ENCODE measurements at regions not wholly inside any gene's neighbourhood (a gene's known extent, or its start where the extent isn't known, plus 50 kb on each side); places are given as distances from the start of the nearest gene placed in this dataset.

DNA sequence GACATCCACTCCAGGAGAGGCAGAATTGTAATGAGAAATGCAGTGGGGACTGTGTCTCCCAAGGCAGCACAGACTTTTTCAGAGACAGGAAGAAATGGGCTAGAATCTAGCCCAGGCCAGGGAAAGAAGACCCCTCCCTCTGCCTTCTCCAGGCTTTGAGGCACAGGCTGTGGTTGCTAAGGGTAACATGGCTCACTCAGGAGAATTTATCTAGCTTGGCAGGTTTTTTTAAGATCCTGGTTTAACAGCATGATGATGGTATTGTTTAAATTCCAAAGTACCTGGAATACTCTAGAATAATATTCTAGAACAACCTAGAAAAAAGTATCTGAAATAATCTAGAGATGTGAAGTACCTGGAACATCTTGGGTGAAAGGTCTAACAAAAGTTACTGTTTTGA lies 125.6 kb downstream of the URB2 start:
- no peak overlapping the region for H3K27ac Mint-ChIP-seq
- no peak for DNase-seq (ENCODE audit: low spot score)
- intact Hi-C loops (cut with micrococcal nuclease), result no loop called here
- H3K4me3 Mint-ChIP-seq (ENCODE audit: low read depth), result no peak overlapping the region
- H3K36me3 Mint-ChIP-seq (ENCODE audit: low read depth), result no peaks in the 10 kb centered on the region
- peaks cover 5% of the 10 kb centered on the region for H3K27me3 Mint-ChIP-seq (ENCODE audit: low read depth)
- H3K9me3 Mint-ChIP-seq, result no peaks in the 10 kb centered on the region
- H3K4me1 Mint-ChIP-seq (ENCODE audit: low read depth), result peaks cover 9% of the 10 kb centered on the region

DNA sequence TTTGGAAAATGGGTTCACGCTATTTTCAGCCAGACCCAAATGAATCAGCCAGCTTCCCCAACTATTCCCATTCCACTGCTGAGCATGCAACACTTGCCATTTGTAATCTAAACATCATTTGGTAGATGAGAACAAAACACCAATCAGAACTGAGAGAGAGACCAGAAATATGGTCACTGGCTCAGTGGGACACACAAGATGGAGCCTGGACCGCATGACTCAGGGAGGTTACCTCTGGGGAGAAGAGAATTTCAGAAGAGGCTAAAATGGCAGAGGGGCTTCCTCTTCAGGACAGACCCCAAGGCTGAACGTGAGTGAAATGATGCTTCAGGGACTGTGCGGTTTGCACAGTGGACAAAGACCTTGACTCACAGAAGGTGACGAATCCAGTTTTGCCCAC lies 126.6 kb downstream of the URB2 start:
- H3K27ac Mint-ChIP-seq, result no peak overlapping the region
- peaks cover 4% of the 10 kb centered on the region for H3K9me3 Mint-ChIP-seq
- H3K4me1 Mint-ChIP-seq (ENCODE audit: low read depth), result peaks cover 9% of the 10 kb centered on the region
- DNase-seq (ENCODE audit: low spot score), result no peak
- H3K36me3 Mint-ChIP-seq (ENCODE audit: low read depth), result no peaks in the 10 kb centered on the region
- H3K4me3 Mint-ChIP-seq (ENCODE audit: low read depth), result no peak overlapping the region
- intact Hi-C loops (cut with micrococcal nuclease), result no loop called here
- H3K27me3 Mint-ChIP-seq (ENCODE audit: low read depth), result peaks cover 2% of the 10 kb centered on the region

DNA sequence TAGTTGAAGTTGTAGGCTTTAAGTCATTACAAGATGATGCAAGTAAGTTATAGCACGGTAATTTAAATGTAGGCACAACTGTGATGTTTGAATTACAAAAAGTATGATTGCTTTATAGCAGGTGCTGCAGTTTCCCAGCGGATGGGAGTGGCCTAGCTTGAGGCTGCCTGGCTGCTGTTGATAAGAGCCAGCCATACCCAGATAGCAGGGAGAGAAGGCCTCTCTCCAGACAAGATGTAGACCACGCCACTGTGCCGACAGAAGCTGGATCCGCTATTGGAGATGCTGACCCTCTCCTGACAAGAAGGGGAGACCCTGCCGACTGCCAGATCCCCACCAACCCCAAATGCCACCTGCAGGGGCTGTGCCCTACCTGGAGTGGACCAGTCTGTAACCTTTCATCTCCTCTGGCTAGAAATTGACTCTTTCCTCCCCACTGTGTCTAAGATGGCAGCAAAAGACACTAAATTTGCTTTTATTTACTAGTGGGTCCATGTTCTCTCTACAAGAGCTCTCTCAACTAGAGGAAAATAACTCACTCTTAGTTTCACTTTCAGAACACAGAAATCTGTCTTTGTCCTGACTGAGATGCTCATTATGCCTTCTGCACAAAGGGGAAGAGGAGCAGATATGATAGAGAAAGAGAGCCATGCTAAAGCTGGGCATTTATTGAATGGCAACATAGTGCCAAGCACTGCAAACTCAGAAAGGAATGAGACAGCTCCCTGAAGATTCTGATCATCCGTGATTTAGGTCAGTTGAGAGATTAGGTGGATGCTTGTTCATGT lies 127.9 kb downstream of the URB2 start:
- Mint-ChIP-seq H3K36me3 (ENCODE audit: low read depth) (no peaks in the 10 kb centered on the region), H3K4me3 (ENCODE audit: low read depth) (peak overlapping the region; percentile 4), H3K27ac (peak overlapping the region; percentile 11), H3K4me1 (ENCODE audit: low read depth) (peaks cover 20% of the 10 kb centered on the region), H3K9me3 (peaks cover 4% of the 10 kb centered on the region), H3K27me3 (ENCODE audit: low read depth) (peaks cover under 1% of the 10 kb centered on the region)
- no peak for DNase-seq (ENCODE audit: low spot score)
- intact Hi-C loops (cut with micrococcal nuclease), result no loop called here

DNA sequence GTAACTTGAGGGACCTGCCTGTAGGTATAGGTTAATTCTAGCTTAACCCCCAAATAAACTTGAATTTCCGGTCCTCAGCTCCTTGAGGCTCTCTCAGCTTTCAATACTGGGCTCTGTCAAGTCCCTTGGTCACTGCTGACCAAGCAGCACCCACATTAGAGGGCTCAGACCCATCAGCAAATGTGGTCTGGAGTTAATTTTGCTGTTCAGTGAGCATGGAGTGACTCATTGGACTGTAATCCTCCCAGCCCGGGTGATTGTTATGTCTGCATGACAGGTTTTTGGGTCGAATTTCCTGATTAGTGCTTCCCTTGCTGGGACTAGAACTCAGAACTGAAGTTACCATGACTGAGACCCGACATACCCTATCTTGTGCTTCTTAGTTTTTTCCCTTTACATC lies 130.6 kb downstream of the URB2 start:
- peaks cover 4% of the 10 kb centered on the region for H3K9me3 Mint-ChIP-seq
- no peak for DNase-seq (ENCODE audit: low spot score)
- intact Hi-C loops (cut with micrococcal nuclease), result no loop called here
- H3K4me1 Mint-ChIP-seq (ENCODE audit: low read depth), result peaks cover 24% of the 10 kb centered on the region
- peaks cover 2% of the 10 kb centered on the region for H3K27me3 Mint-ChIP-seq (ENCODE audit: low read depth)
- no peak overlapping the region for H3K4me3 Mint-ChIP-seq (ENCODE audit: low read depth)
- H3K36me3 Mint-ChIP-seq (ENCODE audit: low read depth), result no peaks in the 10 kb centered on the region
- no peak overlapping the region for H3K27ac Mint-ChIP-seq

DNA sequence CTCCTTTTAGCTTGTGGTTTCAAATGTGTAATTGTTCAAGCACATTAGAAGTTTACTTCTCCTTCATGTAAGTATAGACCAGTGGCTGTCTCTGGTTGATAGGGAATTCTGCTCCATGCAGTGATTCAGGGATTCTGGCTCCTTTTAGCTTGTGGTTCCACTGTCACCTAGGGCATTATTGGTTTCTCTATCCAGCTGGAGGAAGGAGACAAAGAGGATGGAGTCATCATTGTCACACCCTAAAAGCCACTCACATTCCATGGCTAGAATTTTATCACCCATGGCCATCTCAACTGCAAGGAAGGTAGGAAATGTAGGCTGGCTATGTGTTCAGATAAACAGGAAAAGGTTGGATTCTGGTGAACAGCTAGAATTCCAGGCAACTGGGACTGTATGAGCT lies 131.2 kb downstream of the URB2 start:
- Mint-ChIP-seq H3K36me3 (ENCODE audit: low read depth) (no peaks in the 10 kb centered on the region), H3K27me3 (ENCODE audit: low read depth) (peaks cover 2% of the 10 kb centered on the region), H3K27ac (no peak overlapping the region), H3K4me1 (ENCODE audit: low read depth) (peaks cover 24% of the 10 kb centered on the region), H3K4me3 (ENCODE audit: low read depth) (no peak overlapping the region), H3K9me3 (peaks cover 4% of the 10 kb centered on the region)
- DNase-seq (ENCODE audit: low spot score), result no peak
- intact Hi-C loops (cut with micrococcal nuclease), result no loop called here

DNA sequence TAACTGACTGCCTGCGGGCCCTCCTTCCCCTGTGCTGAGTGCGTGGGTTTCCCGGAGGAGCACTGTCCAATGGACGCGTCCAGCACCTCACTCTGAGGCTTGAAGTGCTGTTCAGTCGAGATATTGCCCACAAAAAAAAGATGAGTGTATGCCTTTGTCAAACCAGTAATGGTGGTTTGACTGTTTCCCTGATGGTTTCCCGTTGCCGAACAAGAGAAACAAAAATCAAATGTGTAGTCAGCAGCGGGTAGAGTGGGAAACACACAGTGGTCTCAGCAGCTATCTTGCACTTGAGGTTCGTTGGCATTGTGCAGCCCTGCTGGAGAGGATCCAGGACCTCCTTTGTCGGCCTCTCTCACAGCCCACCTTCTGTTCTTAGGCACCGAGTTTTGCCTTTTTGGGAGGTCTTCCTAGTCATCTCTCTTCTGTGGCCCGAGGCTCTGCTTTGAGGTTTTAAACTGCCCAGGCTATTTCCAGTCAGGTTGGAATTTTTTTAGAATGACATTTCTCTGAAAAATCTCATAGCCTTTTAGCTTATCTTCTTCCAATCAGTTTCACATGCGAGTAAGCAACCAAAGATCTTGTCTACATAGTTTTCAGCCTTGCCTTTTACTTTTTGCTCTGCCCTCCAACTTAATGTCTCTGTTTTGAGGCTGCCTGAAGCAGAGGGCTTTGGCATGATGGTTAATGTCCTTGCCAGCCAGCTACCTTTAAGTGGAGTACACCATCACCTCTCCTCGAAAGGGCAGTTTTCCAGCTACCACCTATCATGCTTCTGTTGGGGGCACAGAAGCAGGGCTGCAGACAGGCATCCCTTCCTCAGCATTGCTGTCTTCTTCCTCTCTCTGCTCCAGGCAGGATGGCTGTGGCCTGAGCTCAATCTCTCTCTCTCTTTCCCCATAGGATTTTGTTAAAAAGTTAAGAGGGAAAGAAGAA lies 132.3 kb downstream of the URB2 start:
- DNase-seq (ENCODE audit: low spot score), result no peak
- Mint-ChIP-seq H3K9me3 (peaks cover 4% of the 10 kb centered on the region), H3K4me3 (ENCODE audit: low read depth) (no peak overlapping the region), H3K27ac (peak overlapping the region; percentile 61), H3K36me3 (ENCODE audit: low read depth) (no peaks in the 10 kb centered on the region), H3K27me3 (ENCODE audit: low read depth) (peaks cover 10% of the 10 kb centered on the region), H3K4me1 (ENCODE audit: low read depth) (peaks cover 24% of the 10 kb centered on the region)
- intact Hi-C loops (cut with micrococcal nuclease), result loop anchor here (2.0 kb wide), 2 partner anchors 18 to 94 kb away; no protein-coding TSS in a partner anchor

DNA sequence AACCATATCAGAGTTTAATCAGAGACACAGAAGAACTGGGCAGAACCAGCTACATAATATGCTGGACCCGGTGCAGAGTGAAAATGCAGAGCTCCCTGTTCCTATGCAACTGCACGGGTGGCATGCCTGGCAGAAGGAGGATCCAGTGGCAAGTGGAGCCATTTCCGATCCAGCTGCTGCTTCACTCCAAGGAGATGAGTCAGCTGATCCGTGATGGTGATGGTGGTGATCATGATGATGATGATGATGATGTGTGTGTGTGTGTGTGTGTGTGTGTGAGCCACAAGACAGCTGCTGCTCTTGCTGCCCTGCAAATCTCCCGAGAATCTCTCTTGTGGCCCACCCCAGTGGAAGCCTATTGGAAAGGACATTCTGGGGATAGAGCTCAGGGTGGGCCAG lies 133.0 kb downstream of the URB2 start:
- intact Hi-C loops (cut with micrococcal nuclease), result loop anchor here (2.0 kb wide), 2 partner anchors 18 to 94 kb away; no protein-coding TSS in a partner anchor

DNA sequence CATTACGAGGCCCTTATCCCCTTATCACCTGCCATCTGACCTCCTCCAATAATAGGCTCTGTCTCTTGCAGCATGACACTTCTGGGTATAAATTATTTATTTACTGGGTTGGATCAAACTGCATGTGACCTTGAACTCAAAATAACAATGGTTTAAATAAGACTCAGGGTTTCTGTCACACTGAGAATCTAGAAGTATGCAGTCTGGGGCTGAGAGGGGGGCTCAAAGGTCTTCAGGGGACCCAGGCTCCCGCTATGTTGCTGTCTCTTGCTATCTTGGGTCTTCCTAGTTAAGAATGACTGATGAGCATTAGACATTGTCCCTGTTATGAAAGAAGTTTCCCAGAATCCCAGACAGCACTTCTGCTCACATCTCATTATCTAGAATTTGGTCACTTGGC lies 133.5 kb downstream of the URB2 start:
- H3K27me3 Mint-ChIP-seq (ENCODE audit: low read depth), result peaks cover 17% of the 10 kb centered on the region
- no peak overlapping the region for H3K27ac Mint-ChIP-seq
- H3K36me3 Mint-ChIP-seq (ENCODE audit: low read depth), result no peaks in the 10 kb centered on the region
- intact Hi-C loops (cut with micrococcal nuclease), result loop anchor here (2.0 kb wide), 2 partner anchors 19 to 95 kb away; no protein-coding TSS in a partner anchor
- peaks cover 4% of the 10 kb centered on the region for H3K9me3 Mint-ChIP-seq
- DNase-seq (ENCODE audit: low spot score), result no peak
- peaks cover 15% of the 10 kb centered on the region for H3K4me1 Mint-ChIP-seq (ENCODE audit: low read depth)
- no peak overlapping the region for H3K4me3 Mint-ChIP-seq (ENCODE audit: low read depth)

More for the DNA sequence above, 133.0 kb downstream of the URB2 start:
- no peak overlapping the region for H3K27ac Mint-ChIP-seq
- no peak for DNase-seq (ENCODE audit: low spot score)
- H3K4me1 Mint-ChIP-seq (ENCODE audit: low read depth), result peaks cover 21% of the 10 kb centered on the region
- H3K36me3 Mint-ChIP-seq (ENCODE audit: low read depth), result no peaks in the 10 kb centered on the region
- H3K27me3 Mint-ChIP-seq (ENCODE audit: low read depth), result peaks cover 14% of the 10 kb centered on the region
- peaks cover 4% of the 10 kb centered on the region for H3K9me3 Mint-ChIP-seq
- no peak overlapping the region for H3K4me3 Mint-ChIP-seq (ENCODE audit: low read depth)

DNA sequence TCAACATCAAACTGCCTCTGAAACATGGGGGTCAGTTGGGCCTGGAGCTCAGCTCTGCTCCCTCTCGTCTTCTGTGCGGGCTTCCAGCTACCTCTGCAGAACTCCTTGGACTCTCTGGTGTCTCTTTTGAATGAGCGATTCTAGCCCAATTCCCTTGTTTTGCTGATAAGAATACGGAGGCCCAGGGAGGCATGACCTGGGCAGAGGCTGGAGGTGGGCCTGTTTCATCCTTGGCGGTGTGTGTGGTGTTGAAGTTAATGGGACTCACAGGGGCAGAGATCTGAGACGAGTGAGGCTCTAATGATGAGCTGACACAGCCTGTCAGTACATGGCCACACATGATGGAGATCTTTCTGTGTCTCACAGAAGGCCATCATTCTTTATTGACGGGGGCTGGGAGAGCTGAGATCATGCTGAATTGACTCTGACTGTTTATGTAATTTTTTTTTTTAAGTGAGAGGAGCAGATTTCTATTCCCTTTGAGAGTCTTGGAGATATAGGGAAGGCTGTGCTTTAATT lies 134.5 kb downstream of the URB2 start:
- peaks cover 17% of the 10 kb centered on the region for H3K27me3 Mint-ChIP-seq (ENCODE audit: low read depth)
- H3K36me3 Mint-ChIP-seq (ENCODE audit: low read depth), result no peaks in the 10 kb centered on the region
- H3K4me3 Mint-ChIP-seq (ENCODE audit: low read depth), result no peak overlapping the region
- H3K27ac Mint-ChIP-seq, result no peak overlapping the region
- intact Hi-C loops (cut with micrococcal nuclease), result no loop called here
- no peak for DNase-seq (ENCODE audit: low spot score)
- H3K9me3 Mint-ChIP-seq, result peaks cover 4% of the 10 kb centered on the region
- H3K4me1 Mint-ChIP-seq (ENCODE audit: low read depth), result peaks cover 15% of the 10 kb centered on the region

DNA sequence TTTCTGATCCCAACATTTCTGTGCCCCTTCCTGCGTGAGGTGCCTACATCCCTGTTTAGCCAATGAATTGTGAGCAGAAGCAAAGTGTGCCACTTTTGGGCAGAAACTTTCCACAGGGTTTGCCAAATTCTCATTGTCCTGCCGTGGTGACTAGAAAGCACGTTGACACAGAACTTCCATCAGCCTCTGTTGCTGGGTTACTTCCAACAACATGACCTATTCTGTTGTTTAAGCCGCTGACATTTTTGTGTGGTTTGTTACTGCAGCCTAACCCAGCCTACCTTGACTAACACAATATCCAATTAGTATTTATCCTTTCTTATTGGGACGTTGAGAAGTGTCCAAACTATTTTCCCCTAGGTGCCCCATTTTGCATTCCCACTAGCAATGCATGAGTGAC lies 136.8 kb downstream of the URB2 start:
- peaks cover 15% of the 10 kb centered on the region for H3K4me1 Mint-ChIP-seq (ENCODE audit: low read depth)
- H3K9me3 Mint-ChIP-seq, result no peaks in the 10 kb centered on the region

DNA sequence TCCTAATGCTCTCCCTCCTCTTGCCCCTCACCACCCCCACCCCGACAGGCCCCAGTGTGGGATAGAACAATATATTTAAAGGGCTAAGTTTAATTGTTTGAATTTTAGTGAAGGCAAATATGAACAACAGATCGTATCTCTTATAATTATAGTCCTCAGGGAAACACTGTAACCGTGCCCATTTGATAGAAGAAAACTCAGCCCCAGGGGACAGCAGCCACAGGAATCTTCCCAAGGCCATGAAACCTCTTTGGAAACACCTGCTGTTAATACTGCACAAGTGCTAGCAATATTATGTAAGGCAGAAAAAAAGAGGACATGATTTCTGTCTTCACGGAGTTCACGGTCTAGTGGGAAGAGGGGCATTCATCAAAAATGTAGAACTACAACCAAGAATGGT lies 142.2 kb downstream of the URB2 start:
- peaks cover 24% of the 10 kb centered on the region for H3K27me3 Mint-ChIP-seq (ENCODE audit: low read depth)
- no peak overlapping the region for H3K4me3 Mint-ChIP-seq (ENCODE audit: low read depth)
- no peaks in the 10 kb centered on the region for H3K4me1 Mint-ChIP-seq (ENCODE audit: low read depth)
- intact Hi-C loops (cut with micrococcal nuclease), result no loop called here
- no peaks in the 10 kb centered on the region for H3K9me3 Mint-ChIP-seq
- H3K27ac Mint-ChIP-seq, result no peak overlapping the region
- H3K36me3 Mint-ChIP-seq (ENCODE audit: low read depth), result no peaks in the 10 kb centered on the region
- DNase-seq (ENCODE audit: low spot score), result no peak

More for the DNA sequence above, 136.8 kb downstream of the URB2 start:
- intact Hi-C loops (cut with micrococcal nuclease), result no loop called here
- DNase-seq (ENCODE audit: low spot score), result no peak
- Mint-ChIP-seq H3K27ac (no peak overlapping the region), H3K4me3 (ENCODE audit: low read depth) (no peak overlapping the region), H3K27me3 (ENCODE audit: low read depth) (peaks cover 19% of the 10 kb centered on the region), H3K36me3 (ENCODE audit: low read depth) (no peaks in the 10 kb centered on the region)

DNA sequence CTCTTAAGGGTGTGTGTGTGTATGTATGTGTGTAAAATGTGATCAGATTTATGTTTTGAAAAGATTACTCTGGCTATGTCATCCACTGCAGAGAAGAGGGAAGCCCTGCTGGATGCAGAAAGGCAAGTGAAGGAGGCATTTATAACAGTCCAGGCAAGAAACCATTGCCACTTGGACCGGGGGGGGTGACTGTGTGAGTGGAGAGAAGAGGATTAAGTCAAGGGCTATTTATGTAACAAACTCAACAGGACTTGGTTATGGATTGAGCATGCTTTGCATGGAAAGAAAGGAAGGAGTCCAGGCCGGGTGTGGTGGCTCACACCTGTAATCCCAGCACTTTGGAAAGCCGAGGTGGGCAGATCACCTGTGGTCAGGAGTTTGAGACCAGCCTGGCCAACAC lies 143.0 kb downstream of the URB2 start:
- no peak overlapping the region for H3K4me3 Mint-ChIP-seq (ENCODE audit: low read depth)
- no peak overlapping the region for H3K27ac Mint-ChIP-seq
- intact Hi-C loops (cut with micrococcal nuclease), result no loop called here
- H3K27me3 Mint-ChIP-seq (ENCODE audit: low read depth), result peaks cover 18% of the 10 kb centered on the region
- H3K9me3 Mint-ChIP-seq, result no peaks in the 10 kb centered on the region
- DNase-seq (ENCODE audit: low spot score), result no peak
- H3K36me3 Mint-ChIP-seq (ENCODE audit: low read depth), result no peaks in the 10 kb centered on the region
- no peaks in the 10 kb centered on the region for H3K4me1 Mint-ChIP-seq (ENCODE audit: low read depth)

DNA sequence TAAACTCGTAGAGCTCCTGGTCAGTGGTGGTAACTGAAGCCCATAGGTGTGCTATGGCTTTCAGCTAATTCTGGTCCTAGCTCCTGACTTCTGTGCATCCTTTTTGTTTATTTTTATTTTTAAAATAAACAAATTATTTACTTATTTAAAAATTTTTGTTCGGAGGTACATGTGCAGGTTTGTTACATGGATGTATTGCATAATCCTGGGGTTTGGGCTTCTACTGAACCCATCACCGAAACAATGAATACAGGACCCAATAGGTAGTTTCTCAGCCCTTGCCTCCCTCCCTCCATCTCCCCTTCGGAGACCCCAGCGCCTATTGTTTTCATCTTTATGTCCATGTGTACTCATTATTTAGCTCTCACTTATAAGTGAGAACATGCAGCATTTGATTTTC lies 143.8 kb downstream of the URB2 start:
- DNase-seq (ENCODE audit: low spot score), result no peak
- no peak overlapping the region for H3K27ac Mint-ChIP-seq
- H3K27me3 Mint-ChIP-seq (ENCODE audit: low read depth), result peaks cover 15% of the 10 kb centered on the region
- intact Hi-C loops (cut with micrococcal nuclease), result no loop called here
- H3K4me1 Mint-ChIP-seq (ENCODE audit: low read depth), result no peaks in the 10 kb centered on the region
- H3K9me3 Mint-ChIP-seq, result no peaks in the 10 kb centered on the region
- H3K4me3 Mint-ChIP-seq (ENCODE audit: low read depth), result no peak overlapping the region
- no peaks in the 10 kb centered on the region for H3K36me3 Mint-ChIP-seq (ENCODE audit: low read depth)
